RWPE2 (cell line): ENCODE measurements at regions not wholly inside any gene's neighbourhood (a gene's known extent, or its start where the extent isn't known, plus 50 kb on each side); places are given as distances from the start of the nearest gene placed in this dataset.

Experiments
- ATAC-seq: fragments of 200-7000 bp; cut with Tn5 transposase; 3 replicates; pipeline ENCODE4 v1.9.1; 2021; ENCODE audit warnings: low read depth
- DNase-seq: peaks from one replicate; pipeline ENCODE4 v3.0.0-alpha.2; 2020; ENCODE audit warnings: low spot score
- H3K27ac ChIP-seq: fragments of 450-650 bp; 2 replicates; pipeline ENCODE4 v1.5.1; 2017; ENCODE audit warnings: mild to moderate bottlenecking; ENCODE audit not compliant: poor library complexity, severe bottlenecking
- H3K27me3 ChIP-seq: fragments of 250-450 bp; sonication (Bioruptor Pico); 2 replicates; pipeline ENCODE4 v1.5.1; 2021; ENCODE audit warnings: mild to moderate bottlenecking, moderate library complexity; ENCODE audit not compliant: insufficient read depth, poor library complexity, severe bottlenecking
- H3K36me3 ChIP-seq: fragments of 250-450 bp; sonication (Bioruptor Pico); 2 replicates; pipeline ENCODE4 v1.5.1; 2020; ENCODE audit warnings: low read depth, mild to moderate bottlenecking, moderate library complexity
- H3K4me1 ChIP-seq: fragments of 250-450 bp; sonication (Bioruptor Pico); 2 replicates; pipeline ENCODE4 v1.5.1; 2021; ENCODE audit warnings: mild to moderate bottlenecking, moderate library complexity; ENCODE audit not compliant: insufficient read depth, poor library complexity, severe bottlenecking
- H3K4me3 ChIP-seq: fragments of 250-450 bp; sonication (Bioruptor Pico); 2 replicates; pipeline ENCODE4 v1.5.1; 2021; ENCODE audit warnings: mild to moderate bottlenecking, moderate library complexity; ENCODE audit not compliant: severe bottlenecking
- H3K9me3 ChIP-seq: fragments of 250-450 bp; sonication (Bioruptor Pico); 2 replicates; pipeline ENCODE4 v1.5.1; 2021; ENCODE audit warnings: mild to moderate bottlenecking, moderate library complexity; ENCODE audit not compliant: severe bottlenecking
- TF ChIP-seq, protein P1 (sequence below): fragments of 450-650 bp; IDR thresholded peaks from one replicate; pipeline ENCODE4 v1.5.1; 2017; ENCODE audit warnings: mild to moderate bottlenecking, moderate library complexity; ENCODE audit not compliant: poor library complexity, severe bottlenecking

- Histone ChIP-seq H3K27ac (no peak overlapping the region), H3K36me3 (no peaks in the 10 kb centered on the region), H3K9me3 (no peaks in the 10 kb centered on the region), H3K27me3 (no peaks in the 10 kb centered on the region), H3K4me3 (no peak overlapping the region), H3K4me1 (peaks cover 14% of the 10 kb centered on the region)
- DNase-seq (no peak), ATAC-seq (no peak)
- TF ChIP-seq, protein P1, sequence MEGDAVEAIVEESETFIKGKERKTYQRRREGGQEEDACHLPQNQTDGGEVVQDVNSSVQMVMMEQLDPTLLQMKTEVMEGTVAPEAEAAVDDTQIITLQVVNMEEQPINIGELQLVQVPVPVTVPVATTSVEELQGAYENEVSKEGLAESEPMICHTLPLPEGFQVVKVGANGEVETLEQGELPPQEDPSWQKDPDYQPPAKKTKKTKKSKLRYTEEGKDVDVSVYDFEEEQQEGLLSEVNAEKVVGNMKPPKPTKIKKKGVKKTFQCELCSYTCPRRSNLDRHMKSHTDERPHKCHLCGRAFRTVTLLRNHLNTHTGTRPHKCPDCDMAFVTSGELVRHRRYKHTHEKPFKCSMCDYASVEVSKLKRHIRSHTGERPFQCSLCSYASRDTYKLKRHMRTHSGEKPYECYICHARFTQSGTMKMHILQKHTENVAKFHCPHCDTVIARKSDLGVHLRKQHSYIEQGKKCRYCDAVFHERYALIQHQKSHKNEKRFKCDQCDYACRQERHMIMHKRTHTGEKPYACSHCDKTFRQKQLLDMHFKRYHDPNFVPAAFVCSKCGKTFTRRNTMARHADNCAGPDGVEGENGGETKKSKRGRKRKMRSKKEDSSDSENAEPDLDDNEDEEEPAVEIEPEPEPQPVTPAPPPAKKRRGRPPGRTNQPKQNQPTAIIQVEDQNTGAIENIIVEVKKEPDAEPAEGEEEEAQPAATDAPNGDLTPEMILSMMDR: no peak
Observed at GRCh38 chr4:37765741-37766140, 60.7 kb upstream of the PGM2 start.

DNA sequence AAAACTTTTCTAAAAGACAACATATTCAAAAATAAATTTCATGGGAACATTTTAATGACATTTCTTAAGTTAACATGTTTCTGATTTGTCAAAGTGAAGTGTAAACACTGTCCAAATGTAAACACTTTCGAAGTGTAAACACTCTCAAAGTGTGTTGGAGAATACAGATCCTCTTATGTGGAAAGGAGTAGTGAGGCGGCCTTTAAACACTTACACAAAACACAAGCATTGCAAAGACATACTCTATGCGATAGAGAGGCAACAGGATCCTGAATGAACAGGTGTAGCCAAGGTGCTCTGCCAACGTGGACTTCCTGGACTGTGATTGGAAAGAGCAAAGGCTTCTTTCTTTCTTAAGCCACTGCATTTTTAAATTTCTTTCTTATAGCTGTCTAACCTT, 62.7 kb upstream of the PGM2 start:
- no peaks in the 10 kb centered on the region for H3K27me3 ChIP-seq
- TF ChIP-seq, protein P1: no peak
- H3K4me1 ChIP-seq: peaks cover 14% of the 10 kb centered on the region
- H3K36me3 ChIP-seq: no peaks in the 10 kb centered on the region
- no peak for ATAC-seq
- H3K27ac ChIP-seq: no peak overlapping the region
- H3K9me3 ChIP-seq: no peaks in the 10 kb centered on the region
- no peak for DNase-seq
- H3K4me3 ChIP-seq: no peak overlapping the region

GRCh38 chr4:37762991-37763368, 63.5 kb upstream of the PGM2 start:
- H3K36me3 ChIP-seq: no peaks in the 10 kb centered on the region
- no peak overlapping the region for H3K4me3 ChIP-seq
- TF ChIP-seq, protein P1: no peak
- no peak for ATAC-seq
- H3K27ac ChIP-seq: no peak overlapping the region
- H3K4me1 ChIP-seq: peaks cover 21% of the 10 kb centered on the region
- H3K27me3 ChIP-seq: no peaks in the 10 kb centered on the region
- H3K9me3 ChIP-seq: no peaks in the 10 kb centered on the region
- DNase-seq: no peak

- no peaks in the 10 kb centered on the region for H3K27me3 ChIP-seq
- no peaks in the 10 kb centered on the region for H3K9me3 ChIP-seq
- peak overlapping the region; percentile 23 for H3K27ac ChIP-seq
- H3K4me1 ChIP-seq: peaks cover 24% of the 10 kb centered on the region
- peak; percentile 74 for ATAC-seq
- no peak for DNase-seq
- H3K4me3 ChIP-seq: no peak overlapping the region
- TF ChIP-seq, protein P1: no peak
- H3K36me3 ChIP-seq: no peaks in the 10 kb centered on the region
Observed at GRCh38 chr4:37762294-37762990, 64.0 kb upstream of the PGM2 start.

- no peak overlapping the region for H3K27ac ChIP-seq
- ATAC-seq: no peak
- no peaks in the 10 kb centered on the region for H3K27me3 ChIP-seq
Observed at GRCh38 chr4:37760840-37761239, 65.6 kb upstream of the PGM2 start.

More at GRCh38 chr4:37760840-37761239, 65.6 kb upstream of the PGM2 start:
- Histone ChIP-seq H3K36me3 (no peaks in the 10 kb centered on the region), H3K9me3 (no peaks in the 10 kb centered on the region), H3K4me3 (no peak overlapping the region), H3K4me1 (peaks cover 27% of the 10 kb centered on the region)
- TF ChIP-seq, protein P1: no peak
- no peak for DNase-seq
